SK-N-MC (cell line): ENCODE measurements at regions not wholly inside any gene's neighbourhood (a gene's known extent, or its start where the extent isn't known, plus 50 kb on each side); places are given as distances from the start of the nearest gene placed in this dataset.
"Not testable (repeated sequence)": the region's sequence is repeated elsewhere in the genome, so short reads cannot be mapped to it uniquely, and the experiment has no call there.

Experiments used
- DNase-seq: peaks from one replicate; pipeline ENCODE4 v3.0.0-alpha.2; 2011; ENCODE audit warnings: low read depth, low spot score
- H3K27ac ChIP-seq: fragments of 200-600 bp; sonication (generic); 2 replicates; pipeline ENCODE4 v1.5.1; 2016; ENCODE audit warnings: mixed run types
- H3K36me3 ChIP-seq: fragments of 200-600 bp; sonication (generic); 2 replicates; pipeline ENCODE4 v1.6.1; 2017; ENCODE audit warnings: antibody characterized with exemption, low read length, mixed read lengths; ENCODE audit not compliant: insufficient read depth
- H3K4me3 ChIP-seq: fragments of 200-600 bp; sonication (generic); 2 replicates; pipeline ENCODE4 v1.5.1; 2016
- H3K9ac ChIP-seq: fragments of 200-600 bp; sonication (generic); 2 replicates; pipeline ENCODE4 v1.8.0; 2017; ENCODE audit warnings: mixed run types, mixed read lengths; ENCODE audit not compliant: insufficient read length
- H3K9me3 ChIP-seq: fragments of 200-600 bp; sonication (generic); 2 replicates; pipeline ENCODE4 v1.6.1; 2017; ENCODE audit warnings: low read depth, mild to moderate bottlenecking, antibody characterized with exemption, low read length, moderate library complexity, mixed read lengths
- EZH2 ChIP-seq: fragments of 200-600 bp; sonication (generic); IDR thresholded peaks from one replicate; pipeline ENCODE4 v1.6.1; 2017; ENCODE audit warnings: antibody characterized with exemption
- FOXP2 ChIP-seq: optimal IDR thresholded peaks from 2 replicates; pipeline ENCODE3; 2011; ENCODE audit warnings: mild to moderate bottlenecking, moderate library complexity; ENCODE audit not compliant: insufficient read depth; ENCODE audit errors: extremely low read length, control extremely low read depth
- POLR2AphosphoS5 ChIP-seq: IDR thresholded peaks from 2 replicates; pipeline ENCODE4 v1.6.1; 2012; ENCODE audit warnings: mild to moderate bottlenecking, low read depth, low read length, borderline replicate concordance

DNA sequence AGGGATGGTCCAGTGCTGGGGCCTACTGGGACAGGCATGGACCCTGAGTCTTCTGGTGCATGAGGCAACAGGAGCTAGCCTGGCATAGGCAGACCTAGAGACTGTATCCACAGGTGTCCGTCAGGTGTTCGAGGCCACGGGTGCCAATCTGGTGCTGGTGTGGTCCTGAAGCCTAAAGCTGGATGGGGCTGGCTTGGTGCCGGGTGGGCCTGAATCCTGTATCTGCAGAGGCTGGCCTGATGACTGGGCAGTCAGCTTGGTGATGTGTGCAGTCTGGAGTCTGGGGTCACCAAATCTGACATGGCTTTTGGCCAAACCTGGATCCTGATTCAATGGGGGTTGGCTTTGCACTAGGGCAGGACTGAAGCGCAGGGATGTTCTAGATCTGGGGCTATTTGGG is 269.8 kb upstream of the GRIA3 start:
- DNase-seq: no peak
- TF ChIP-seq FOXP2 (no peak), EZH2 (no peak), POLR2AphosphoS5 (no peak)
- H3K4me3 ChIP-seq: no peak overlapping the region
- no peak overlapping the region for H3K27ac ChIP-seq
- no peaks in the 10 kb centered on the region for H3K9me3 ChIP-seq
- no peaks in the 10 kb centered on the region for H3K36me3 ChIP-seq
- no peak overlapping the region for H3K9ac ChIP-seq

DNA sequence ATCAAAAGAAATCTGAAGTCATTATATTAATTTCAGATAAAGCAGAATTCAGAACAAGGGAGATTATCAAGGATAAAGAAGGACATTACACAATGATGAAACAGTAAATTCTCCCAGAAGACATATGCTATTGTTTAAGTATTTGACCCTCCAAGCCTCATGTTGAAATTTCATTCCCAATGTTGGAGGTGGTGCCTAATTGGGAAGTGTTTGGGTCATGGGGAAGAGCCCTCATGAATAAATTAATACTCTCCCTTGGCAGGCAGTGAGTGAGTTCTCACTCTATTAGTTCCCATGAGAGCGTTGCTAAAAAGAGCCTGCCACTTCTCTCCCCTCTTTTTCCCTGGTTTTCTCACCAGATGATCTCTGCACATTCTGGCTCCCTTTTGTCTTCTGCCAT is 249.9 kb upstream of the GRIA3 start:
- Histone ChIP-seq H3K9ac (no peak overlapping the region), H3K4me3 (no peak overlapping the region), H3K9me3 (no peaks in the 10 kb centered on the region), H3K27ac (no peak overlapping the region), H3K36me3 (no peaks in the 10 kb centered on the region)
- TF ChIP-seq FOXP2: no peak
- TF ChIP-seq EZH2: no peak
- no peak for TF ChIP-seq POLR2AphosphoS5
- DNase-seq: no peak

DNA sequence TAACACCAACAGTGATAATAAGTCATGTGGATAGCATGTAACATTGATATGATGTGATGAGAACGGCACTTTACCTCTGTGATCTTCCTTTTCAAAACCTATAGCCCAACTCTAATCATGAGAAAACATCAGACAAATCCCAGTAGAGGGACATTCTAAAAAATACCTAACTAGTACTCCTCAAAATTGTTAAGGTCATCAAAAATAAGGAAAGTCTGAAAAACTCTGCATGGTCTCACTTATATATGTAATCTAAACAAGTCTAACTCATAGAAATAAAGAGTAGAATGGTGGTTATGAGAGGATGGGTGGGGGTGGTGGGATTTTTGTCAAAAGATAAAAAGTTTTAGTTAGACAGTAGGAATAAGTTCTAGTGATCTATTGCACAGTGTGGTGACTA is 243.9 kb upstream of the GRIA3 start:
- Histone ChIP-seq H3K9me3 (no peaks in the 10 kb centered on the region), H3K36me3 (no peaks in the 10 kb centered on the region), H3K27ac (no peak overlapping the region), H3K4me3 (no peak overlapping the region), H3K9ac (no peak overlapping the region)
- TF ChIP-seq EZH2: no peak
- no peak for TF ChIP-seq POLR2AphosphoS5
- no peak for TF ChIP-seq FOXP2
- no peak for DNase-seq

DNA sequence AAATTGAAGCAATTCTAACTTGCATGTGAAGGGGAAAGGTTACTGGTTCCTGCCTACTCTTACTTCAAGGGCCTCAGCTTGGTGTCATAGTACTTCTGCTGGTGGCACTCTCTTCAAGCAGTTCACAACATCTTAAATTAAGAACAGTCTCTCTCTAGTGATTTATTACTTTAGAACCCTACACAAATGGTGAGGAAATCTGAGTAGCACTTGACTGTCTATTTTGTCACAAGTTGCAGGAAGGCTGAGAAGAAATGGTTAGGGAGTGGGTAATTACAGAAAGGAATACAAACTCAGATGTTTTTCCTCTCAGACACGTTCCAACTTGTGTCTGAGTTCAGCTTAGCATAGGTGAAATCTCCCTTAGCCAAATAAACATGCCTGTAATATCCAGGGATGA is 242.3 kb upstream of the GRIA3 start:
- no peak overlapping the region for H3K4me3 ChIP-seq
- H3K27ac ChIP-seq: no peak overlapping the region
- no peaks in the 10 kb centered on the region for H3K36me3 ChIP-seq
- no peak for TF ChIP-seq EZH2
- TF ChIP-seq POLR2AphosphoS5: no peak
- no peak for TF ChIP-seq FOXP2
- DNase-seq: no peak
- H3K9me3 ChIP-seq: no peaks in the 10 kb centered on the region
- no peak overlapping the region for H3K9ac ChIP-seq

DNA sequence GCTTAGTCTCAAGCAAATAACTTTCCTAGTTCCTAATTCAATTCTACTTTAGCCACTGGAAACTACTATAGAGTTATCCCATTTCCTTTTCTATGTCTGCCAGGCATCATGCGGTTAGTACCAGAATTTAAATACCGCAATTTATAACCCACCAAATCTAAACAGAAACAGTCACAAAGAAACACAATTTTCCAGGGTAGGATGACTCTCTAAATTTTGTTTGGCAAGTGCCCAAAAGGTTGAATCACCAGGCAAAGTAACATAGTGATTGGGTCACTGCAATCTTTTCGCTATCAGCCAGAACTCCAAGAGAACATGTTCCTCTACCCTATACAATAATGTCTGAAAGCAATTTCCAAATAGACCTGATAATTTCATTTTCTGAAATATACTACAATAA is 240.2 kb upstream of the GRIA3 start:
- no peak for DNase-seq
- H3K36me3 ChIP-seq: no peaks in the 10 kb centered on the region
- H3K9ac ChIP-seq: no peak overlapping the region
- no peaks in the 10 kb centered on the region for H3K9me3 ChIP-seq
- no peak overlapping the region for H3K27ac ChIP-seq
- H3K4me3 ChIP-seq: no peak overlapping the region
- no peak for TF ChIP-seq FOXP2
- no peak for TF ChIP-seq POLR2AphosphoS5
- TF ChIP-seq EZH2: no peak

DNA sequence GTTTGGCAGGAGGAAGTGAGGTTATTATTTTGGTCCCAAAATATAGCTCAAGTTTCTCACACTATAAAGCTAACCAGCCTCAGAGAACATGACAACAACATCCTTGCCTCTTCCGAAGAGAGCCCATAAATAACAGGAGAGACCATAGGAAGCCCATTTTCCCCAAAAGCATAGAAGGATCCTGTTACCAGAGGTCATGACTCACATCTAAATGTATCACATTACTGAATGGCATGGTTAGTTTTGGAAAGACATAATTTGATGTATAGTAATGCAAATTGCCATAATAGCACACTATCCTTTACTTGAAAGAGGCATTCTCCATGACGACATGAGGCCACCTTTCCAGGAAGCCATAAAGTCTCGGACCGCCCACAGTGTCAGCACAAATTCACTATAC is 238.8 kb upstream of the GRIA3 start:
- H3K9ac ChIP-seq: no peak overlapping the region
- DNase-seq: no peak
- no peak overlapping the region for H3K27ac ChIP-seq
- H3K9me3 ChIP-seq: no peaks in the 10 kb centered on the region
- TF ChIP-seq FOXP2: no peak
- no peak for TF ChIP-seq EZH2
- TF ChIP-seq POLR2AphosphoS5: no peak
- H3K4me3 ChIP-seq: no peak overlapping the region
- no peaks in the 10 kb centered on the region for H3K36me3 ChIP-seq

DNA sequence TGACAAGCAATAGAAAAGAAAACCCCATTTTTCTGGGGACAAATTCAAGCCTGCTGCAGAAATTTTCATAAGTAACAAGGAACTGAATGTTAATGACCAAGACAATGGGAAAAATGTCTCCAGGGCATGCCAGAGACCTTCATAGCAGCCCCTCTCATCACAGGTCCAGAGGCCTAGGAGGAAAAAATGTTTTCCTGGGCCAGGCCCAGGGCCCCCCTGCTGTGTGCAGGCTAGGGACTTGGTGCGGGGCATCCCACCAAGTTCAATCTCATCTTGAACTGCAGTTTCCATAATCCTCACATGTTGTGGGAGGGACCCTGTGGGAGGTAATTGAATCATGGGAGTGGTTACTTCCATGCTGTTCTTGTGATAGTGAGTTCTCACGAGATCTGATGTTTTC is 211.5 kb upstream of the GRIA3 start:
- no peak overlapping the region for H3K4me3 ChIP-seq
- DNase-seq: no peak
- no peak overlapping the region for H3K27ac ChIP-seq
- no peaks in the 10 kb centered on the region for H3K9me3 ChIP-seq
- no peak for TF ChIP-seq EZH2
- TF ChIP-seq FOXP2: no peak
- TF ChIP-seq POLR2AphosphoS5: no peak
- H3K9ac ChIP-seq: no peak overlapping the region
- no peaks in the 10 kb centered on the region for H3K36me3 ChIP-seq

DNA sequence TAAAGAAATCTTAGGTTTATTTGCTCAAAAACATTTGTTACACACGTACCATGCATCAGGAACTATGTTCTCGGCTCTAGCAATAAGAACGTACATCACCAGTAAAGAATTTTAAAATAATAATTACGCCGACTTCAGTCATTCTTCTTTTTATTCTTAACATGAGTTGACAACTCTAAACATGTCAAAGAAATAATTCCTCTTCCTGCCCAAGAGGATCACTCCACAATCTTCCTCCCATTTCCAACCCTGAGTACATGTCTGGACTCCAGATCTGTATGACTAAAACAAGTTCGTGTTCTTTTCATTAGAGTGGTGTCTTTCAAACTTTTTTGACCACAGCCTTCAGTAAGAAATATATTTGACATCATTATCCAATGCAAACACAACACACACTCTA is 201.6 kb upstream of the GRIA3 start:
- H3K4me3 ChIP-seq: no peak overlapping the region
- H3K27ac ChIP-seq: no peak overlapping the region
- TF ChIP-seq EZH2 (no peak), FOXP2 (no peak), POLR2AphosphoS5 (no peak)

DNA sequence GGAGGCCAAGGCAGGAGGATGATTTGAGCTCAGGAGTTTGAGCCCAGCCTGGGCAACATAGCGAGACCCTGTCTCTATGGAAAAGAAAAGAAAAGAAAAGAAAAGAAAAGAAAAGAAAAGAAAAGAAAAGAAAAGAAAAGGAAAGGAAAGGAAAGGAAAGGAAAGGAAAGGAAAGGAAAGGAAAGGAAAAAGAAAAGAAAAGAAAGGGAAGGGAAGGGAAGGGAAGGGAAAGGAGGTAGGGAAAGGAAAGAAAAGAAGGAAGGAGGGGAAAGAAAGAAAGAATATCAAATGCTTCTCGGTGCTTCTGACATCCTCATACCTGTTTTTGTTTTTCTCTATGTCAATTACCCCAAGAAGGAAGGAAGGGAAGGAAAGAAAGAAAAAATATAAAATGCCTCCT is 181.2 kb upstream of the GRIA3 start:
- not testable (repeated sequence) for H3K36me3 ChIP-seq, H3K9ac ChIP-seq, H3K9me3 ChIP-seq, DNase-seq, H3K27ac ChIP-seq, H3K4me3 ChIP-seq

More for the DNA sequence above, 201.6 kb upstream of the GRIA3 start:
- Histone ChIP-seq H3K9me3 (no peaks in the 10 kb centered on the region), H3K9ac (no peak overlapping the region), H3K36me3 (no peaks in the 10 kb centered on the region)
- DNase-seq: no peak
